ENCODE measurements at regions not wholly inside any gene's neighbourhood (a gene's known extent, or its start where the extent isn't known, plus 50 kb on each side); places are given as distances from the start of the nearest gene placed in this dataset.

DNA sequence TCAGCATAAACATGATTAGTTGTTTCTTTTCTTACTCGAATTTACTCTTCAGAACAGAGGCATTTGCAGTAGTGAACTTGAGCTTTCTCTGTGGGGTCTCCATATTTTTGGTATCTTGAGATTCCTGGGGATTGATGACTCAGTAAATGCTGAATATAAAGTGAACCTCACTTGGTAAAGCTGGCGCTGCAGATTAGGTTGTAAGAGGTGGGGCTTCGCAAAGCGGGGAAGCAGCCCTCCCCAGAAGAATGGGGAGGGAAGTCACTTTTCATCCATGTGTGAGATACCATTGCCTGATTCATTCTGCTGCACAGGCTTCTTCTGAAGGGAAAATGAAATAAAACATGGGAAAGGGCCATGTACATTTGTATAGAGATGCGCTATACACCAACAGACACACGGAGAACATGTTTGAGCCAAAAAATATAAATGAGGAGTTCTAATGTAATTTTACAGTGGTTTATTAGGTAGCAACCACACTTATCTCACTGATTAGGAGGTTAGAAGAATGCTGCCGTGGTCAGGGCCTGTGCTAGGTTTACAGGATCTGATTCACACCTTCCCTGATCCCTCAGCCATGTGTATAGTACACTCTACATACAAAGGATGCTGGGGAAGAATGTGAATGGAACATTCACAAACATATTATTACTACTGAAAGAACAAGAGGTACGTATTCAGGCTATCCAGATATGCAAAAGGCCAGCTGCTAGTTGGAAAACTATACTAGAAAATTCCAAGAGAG lies 63.5 kb downstream of the DNTTIP2 start:
- TF ChIP-seq, protein P1, sequence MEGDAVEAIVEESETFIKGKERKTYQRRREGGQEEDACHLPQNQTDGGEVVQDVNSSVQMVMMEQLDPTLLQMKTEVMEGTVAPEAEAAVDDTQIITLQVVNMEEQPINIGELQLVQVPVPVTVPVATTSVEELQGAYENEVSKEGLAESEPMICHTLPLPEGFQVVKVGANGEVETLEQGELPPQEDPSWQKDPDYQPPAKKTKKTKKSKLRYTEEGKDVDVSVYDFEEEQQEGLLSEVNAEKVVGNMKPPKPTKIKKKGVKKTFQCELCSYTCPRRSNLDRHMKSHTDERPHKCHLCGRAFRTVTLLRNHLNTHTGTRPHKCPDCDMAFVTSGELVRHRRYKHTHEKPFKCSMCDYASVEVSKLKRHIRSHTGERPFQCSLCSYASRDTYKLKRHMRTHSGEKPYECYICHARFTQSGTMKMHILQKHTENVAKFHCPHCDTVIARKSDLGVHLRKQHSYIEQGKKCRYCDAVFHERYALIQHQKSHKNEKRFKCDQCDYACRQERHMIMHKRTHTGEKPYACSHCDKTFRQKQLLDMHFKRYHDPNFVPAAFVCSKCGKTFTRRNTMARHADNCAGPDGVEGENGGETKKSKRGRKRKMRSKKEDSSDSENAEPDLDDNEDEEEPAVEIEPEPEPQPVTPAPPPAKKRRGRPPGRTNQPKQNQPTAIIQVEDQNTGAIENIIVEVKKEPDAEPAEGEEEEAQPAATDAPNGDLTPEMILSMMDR (IDR thresholded peaks at IDR 0.05): no peak

DNA sequence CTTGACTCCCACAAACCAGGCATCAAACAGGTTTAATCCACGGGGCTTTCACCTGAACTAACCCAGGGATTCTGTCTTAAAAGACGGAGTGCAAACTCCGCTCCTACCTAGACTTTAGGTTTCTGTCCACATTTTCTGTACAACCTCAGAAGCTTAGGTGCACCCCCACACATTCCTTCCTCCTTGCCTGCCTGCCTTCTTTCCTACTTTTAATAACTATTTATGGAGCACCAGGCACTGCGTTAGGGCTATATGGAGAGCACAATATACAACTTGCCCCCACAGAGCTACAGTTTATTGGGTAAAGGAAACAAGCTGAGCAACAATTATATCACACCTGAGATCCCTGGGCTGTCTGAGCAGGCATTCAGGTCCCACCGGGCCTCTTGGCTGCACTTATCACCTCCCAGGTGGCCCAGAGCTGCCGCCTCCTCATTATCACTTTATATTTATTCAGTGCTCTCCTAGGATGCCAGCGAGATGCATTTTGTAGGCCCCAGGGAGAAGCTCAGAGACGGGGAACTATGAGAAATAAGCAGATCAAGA lies 64.1 kb downstream of the DNTTIP2 start:
- TF ChIP-seq, protein P1 (IDR thresholded peaks at IDR 0.05): no peak

DNA sequence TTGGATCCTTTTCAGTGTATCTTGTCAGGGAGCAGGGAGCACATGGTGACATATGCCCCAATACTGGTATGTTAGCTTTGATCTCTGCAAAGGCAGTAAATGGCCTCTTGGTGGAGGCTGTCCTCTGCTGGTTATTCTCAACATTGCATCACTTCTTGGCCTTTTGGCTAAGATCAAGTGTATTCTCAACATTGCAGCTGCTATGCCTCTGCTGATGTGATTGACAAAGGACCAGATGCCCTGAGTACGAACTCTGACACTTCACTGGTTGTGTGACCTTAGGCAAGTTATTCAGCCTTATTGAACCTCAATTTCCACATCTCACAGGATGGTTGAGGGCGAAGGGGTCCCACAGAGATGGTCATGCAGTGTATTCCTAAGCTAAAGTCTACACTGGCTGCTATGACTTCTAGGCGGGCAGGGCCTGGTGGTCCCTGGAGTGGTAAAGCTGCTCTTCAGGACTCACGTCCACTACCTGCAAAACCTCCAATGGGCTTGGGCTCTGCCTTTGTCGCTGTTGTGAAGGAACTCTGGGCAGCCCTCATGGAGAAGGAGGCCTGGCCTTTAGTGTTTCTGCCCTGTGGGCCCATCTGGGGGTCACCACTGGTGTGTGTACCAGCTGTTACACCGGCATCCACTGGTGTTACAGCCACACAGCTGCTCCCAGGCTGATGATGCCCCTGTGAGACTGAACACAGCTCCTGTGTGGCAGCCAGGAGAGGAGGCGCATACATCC lies 64.8 kb downstream of the DNTTIP2 start:
- TF ChIP-seq, protein P1 (IDR thresholded peaks at IDR 0.05): peak; percentile 96

DNA sequence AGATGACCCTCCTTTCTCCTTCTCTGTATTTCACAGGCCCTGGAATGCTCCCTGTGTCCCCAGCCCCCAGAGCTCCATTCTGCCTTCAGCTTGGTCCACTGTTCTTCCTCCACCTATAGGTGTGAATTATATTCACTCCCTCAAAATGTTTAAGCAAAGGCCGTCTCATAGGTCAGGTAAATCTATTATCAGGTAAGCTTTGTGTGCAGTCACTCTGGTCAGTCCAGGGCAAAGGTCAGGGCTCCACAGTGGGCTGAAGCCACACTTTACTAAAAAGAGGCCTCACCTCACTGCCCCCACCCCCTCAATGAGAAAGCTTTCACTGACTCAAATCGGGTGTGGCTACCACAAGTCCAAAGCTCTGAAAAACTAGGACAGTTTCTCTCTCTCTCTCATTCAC lies 65.9 kb downstream of the DNTTIP2 start:
- TF ChIP-seq, protein P1 (IDR thresholded peaks at IDR 0.05): no peak

DNA sequence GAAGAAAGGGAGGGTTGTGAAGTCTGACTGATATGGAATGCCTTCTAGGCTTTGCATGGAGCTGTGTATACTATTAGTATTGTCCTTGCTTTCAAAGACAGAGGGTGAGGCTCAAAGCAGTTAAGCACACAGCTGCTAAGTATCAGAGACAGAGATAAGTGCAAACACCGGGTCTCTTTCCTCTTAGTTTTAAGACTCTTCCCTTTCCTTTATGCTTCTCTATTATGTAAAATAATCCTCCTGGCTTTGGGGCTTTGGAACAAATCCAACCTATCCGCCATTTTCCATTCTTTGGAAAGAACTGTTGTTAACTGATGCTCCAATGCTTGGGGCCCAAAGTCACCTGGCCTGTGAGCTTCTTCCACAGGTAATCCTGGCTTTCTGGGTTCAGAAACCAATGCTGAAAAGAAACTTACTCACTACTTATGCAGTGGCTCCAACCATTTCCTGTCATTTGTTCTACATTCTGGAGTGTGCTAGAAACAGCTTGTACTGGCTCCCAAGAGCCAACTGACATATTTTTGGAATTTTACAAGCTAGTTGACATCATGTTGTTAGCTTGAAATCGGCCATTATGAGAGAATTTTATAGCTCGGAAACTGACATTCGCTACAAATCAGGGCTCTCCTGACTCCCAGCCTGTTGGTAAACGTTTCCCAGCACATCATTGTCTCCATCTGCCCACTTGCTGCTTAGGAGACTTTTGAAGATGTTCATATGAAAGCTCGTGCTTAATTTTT lies 67.5 kb downstream of the DNTTIP2 start:
- TF ChIP-seq, protein P1 (IDR thresholded peaks at IDR 0.05): no peak

DNA sequence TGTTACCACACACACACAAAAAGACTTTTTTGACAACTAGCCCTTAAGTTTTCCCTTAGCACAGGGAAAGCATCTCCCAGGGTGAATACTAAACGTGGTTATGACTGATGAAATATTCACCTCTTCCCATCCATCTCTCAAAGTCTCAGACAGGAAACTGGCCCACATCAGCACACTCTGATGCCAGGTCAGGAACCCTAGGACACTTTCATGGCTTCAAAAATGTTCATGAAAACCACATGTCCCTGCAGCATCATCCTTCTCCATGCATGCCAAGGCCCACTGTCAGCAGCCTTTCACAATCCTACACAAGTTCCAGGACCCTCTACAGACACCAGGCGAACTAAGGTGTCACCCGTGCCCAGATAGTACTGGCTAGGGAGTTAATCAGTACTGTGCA lies 68.7 kb downstream of the DNTTIP2 start:
- TF ChIP-seq, protein P1 (IDR thresholded peaks at IDR 0.05): no peak

DNA sequence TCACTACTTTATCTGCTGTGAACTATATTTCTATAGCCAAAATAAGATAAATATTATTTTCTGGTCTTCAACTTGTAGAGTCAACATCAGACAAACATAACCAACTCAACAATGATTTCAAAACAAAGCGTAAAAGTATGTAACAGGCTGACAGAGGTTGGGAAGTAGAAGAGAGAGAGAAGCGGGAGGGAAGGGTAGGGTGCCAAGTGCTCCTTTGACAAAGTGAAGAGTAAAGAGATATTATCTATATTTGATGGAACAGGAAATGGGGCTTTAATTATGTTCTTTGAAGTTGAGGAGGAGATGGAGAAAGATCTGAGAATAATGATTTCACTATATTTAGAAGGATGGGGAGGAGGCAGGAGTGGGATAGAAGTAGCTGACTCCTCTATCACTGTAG lies 70.1 kb downstream of the DNTTIP2 start:
- TF ChIP-seq, protein P1 (IDR thresholded peaks at IDR 0.05): no peak
